Suprapubic skin (tissue), 4 donors: ENCODE measurements at regions not wholly inside any gene's neighbourhood (a gene's known extent, or its start where the extent isn't known, plus 50 kb on each side); places are given as distances from the start of the nearest gene placed in this dataset.

Source experiments
- DNase-seq, 2 donors: peaks; one replicate each; pipeline ENCODE4 v3.0.0-alpha.2; 2019; ENCODE audit warnings: low spot score in 2 of 2
- H3K27ac ChIP-seq: fragments of 200-600 bp; sonication (generic); one replicate; pipeline ENCODE4 v1.5.1; 2019
- H3K27me3 ChIP-seq: fragments of 200-600 bp; sonication (generic); one replicate; pipeline ENCODE4 v1.5.1; 2019
- H3K36me3 ChIP-seq: fragments of 200-600 bp; sonication (generic); one replicate; pipeline ENCODE4 v1.5.1; 2019
- H3K4me1 ChIP-seq: fragments of 200-600 bp; sonication (generic); one replicate; pipeline ENCODE4 v1.5.1; 2019
- H3K4me3 ChIP-seq: fragments of 200-600 bp; sonication (generic); one replicate; pipeline ENCODE4 v1.5.1; 2019; ENCODE audit warnings: mild to moderate bottlenecking
- H3K9me3 ChIP-seq: fragments of 200-600 bp; sonication (generic); one replicate; pipeline ENCODE4 v1.5.1; 2019
- EP300 ChIP-seq: sonication (generic); formaldehyde crosslinking; IDR thresholded peaks from one replicate; pipeline ENCODE4 v1.6.1; 2017; ENCODE audit warnings: antibody characterized with exemption
- POLR2A ChIP-seq, 2 donors: fragments of 450-650 bp; IDR thresholded peaks; one replicate each; pipeline ENCODE4 v1.6.1; 2017; ENCODE audit warnings: antibody characterized with exemption in 2 of 2, mild to moderate bottlenecking in 2 of 2, moderate library complexity in 2 of 2
- POLR2AphosphoS5 ChIP-seq, 3 donors: sonication (generic); formaldehyde crosslinking; IDR thresholded peaks; one replicate each; pipeline ENCODE4 v1.6.1; 2017; ENCODE audit warnings: antibody characterized with exemption in 3 of 3
- WGBS: methylation state at CpG from one replicate; pipeline ENCODE4 v1.1.5; 2018; 5-methylcytosine and 5-hydroxymethylcytosine counted together
- TF ChIP-seq, protein P1 (sequence below), 2 donors: fragments of 200-600 bp in 1 of 2; fragments of 450-650 bp in 1 of 2; sonication (generic) in 1 of 2; IDR thresholded peaks; one replicate each; pipeline ENCODE4 v1.5.1; 2016 to 2019; ENCODE audit warnings: antibody characterized with exemption in 2 of 2, mild to moderate bottlenecking in 1 of 2, moderate library complexity in 1 of 2

DNA sequence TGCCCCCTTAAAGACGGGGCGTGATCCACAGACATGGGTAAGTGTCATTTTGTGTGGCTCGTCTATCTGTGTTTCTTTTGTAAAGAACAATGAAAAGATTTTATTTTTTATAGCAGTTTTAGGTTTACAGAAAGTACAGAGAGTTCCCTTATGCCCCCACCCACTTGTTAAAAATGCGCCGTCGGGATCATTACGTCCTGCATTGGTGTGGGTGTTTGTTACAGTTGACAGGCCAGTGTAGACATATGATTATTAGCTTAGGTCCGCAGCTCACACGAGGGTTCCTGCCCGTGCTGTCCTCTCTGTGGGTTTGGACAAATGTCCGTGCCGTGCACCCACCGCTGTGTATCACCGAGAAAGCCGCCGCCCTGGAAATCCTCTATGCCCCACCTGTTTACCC is 50.5 kb downstream of the RGS12 start:
- TF ChIP-seq EP300 (no peak), POLR2AphosphoS5 (IDR thresholded peaks at IDR 0.05) (no peak), POLR2A (IDR thresholded peaks at IDR 0.05) (no peak)
- TF ChIP-seq, protein P1, sequence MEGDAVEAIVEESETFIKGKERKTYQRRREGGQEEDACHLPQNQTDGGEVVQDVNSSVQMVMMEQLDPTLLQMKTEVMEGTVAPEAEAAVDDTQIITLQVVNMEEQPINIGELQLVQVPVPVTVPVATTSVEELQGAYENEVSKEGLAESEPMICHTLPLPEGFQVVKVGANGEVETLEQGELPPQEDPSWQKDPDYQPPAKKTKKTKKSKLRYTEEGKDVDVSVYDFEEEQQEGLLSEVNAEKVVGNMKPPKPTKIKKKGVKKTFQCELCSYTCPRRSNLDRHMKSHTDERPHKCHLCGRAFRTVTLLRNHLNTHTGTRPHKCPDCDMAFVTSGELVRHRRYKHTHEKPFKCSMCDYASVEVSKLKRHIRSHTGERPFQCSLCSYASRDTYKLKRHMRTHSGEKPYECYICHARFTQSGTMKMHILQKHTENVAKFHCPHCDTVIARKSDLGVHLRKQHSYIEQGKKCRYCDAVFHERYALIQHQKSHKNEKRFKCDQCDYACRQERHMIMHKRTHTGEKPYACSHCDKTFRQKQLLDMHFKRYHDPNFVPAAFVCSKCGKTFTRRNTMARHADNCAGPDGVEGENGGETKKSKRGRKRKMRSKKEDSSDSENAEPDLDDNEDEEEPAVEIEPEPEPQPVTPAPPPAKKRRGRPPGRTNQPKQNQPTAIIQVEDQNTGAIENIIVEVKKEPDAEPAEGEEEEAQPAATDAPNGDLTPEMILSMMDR (IDR thresholded peaks at IDR 0.05) = no peak
- Histone ChIP-seq H3K4me1 (peaks cover 12% of the 10 kb centered on the region), H3K9me3 (no peaks in the 10 kb centered on the region), H3K4me3 (no peak overlapping the region), H3K27me3 (no peaks in the 10 kb centered on the region), H3K36me3 (peaks cover 4% of the 10 kb centered on the region), H3K27ac (no peak overlapping the region)
- DNase-seq = no peak
- 91% methylated on average over 16 of the region's 16 CpGs for WGBS

DNA sequence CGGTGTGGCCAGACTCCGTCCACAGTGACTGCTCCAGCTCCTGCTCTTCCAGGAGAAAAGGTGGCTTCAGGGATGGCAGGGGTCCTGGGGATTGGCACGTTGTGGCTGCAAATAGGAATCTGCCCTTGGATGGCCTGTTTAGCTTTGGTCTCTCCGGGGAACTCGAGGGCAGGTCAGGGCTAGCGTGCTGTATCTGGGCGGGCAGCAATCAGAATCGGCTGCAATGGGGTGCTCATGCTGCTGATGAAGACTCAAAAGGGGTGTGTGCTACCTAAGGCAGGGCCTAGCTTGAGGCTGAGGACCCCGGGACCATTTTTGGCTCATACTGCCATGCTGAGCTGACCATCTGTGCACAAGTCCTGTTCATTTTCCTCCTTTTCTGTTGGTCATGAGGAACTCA is 51.3 kb downstream of the RGS12 start:
- Histone ChIP-seq H3K36me3 (peaks cover 4% of the 10 kb centered on the region), H3K4me3 (no peak overlapping the region), H3K27me3 (no peaks in the 10 kb centered on the region), H3K4me1 (peaks cover 12% of the 10 kb centered on the region), H3K27ac (no peak overlapping the region), H3K9me3 (no peaks in the 10 kb centered on the region)
- TF ChIP-seq POLR2A (IDR thresholded peaks at IDR 0.05) = no peak
- no peak for TF ChIP-seq EP300
- TF ChIP-seq, protein P1 (IDR thresholded peaks at IDR 0.05) = no peak
- DNase-seq = peak in 1 of 2 donors; percentile 44
- 82% methylated on average over 8 of the region's 9 CpGs for WGBS

DNA sequence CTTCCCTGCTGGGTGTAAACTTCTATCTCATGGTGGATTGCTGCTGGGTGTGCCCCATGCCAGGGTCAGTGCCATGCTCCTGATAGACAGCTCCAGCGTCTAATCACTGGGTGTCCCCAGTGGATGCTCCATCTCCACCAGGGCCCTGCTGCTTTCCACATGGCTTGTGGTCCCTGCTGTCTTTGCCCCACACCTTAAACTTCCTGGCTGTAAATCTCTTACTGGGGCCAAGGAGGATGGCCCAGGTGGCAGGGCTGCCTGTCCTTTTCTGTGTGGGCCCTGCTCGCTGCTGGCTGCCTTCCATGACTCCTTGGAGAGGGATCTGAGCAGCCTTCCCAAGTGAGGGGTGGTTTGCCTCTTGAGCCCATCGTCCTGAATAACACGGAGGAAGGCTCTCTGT is 51.8 kb downstream of the RGS12 start:
- H3K9me3 ChIP-seq = no peaks in the 10 kb centered on the region
- no peak overlapping the region for H3K27ac ChIP-seq
- no peaks in the 10 kb centered on the region for H3K27me3 ChIP-seq
- H3K4me1 ChIP-seq = peaks cover 12% of the 10 kb centered on the region
- DNase-seq = peak in 1 of 2 donors; percentile 44
- WGBS = 90% methylated on average over 4 of the region's 4 CpGs
- no peak overlapping the region for H3K4me3 ChIP-seq
- TF ChIP-seq EP300 = no peak
- TF ChIP-seq POLR2AphosphoS5 (IDR thresholded peaks at IDR 0.05) = no peak
- no peak for TF ChIP-seq POLR2A (IDR thresholded peaks at IDR 0.05)
- TF ChIP-seq, protein P1 (IDR thresholded peaks at IDR 0.05) = no peak
- peaks cover 4% of the 10 kb centered on the region for H3K36me3 ChIP-seq

DNA sequence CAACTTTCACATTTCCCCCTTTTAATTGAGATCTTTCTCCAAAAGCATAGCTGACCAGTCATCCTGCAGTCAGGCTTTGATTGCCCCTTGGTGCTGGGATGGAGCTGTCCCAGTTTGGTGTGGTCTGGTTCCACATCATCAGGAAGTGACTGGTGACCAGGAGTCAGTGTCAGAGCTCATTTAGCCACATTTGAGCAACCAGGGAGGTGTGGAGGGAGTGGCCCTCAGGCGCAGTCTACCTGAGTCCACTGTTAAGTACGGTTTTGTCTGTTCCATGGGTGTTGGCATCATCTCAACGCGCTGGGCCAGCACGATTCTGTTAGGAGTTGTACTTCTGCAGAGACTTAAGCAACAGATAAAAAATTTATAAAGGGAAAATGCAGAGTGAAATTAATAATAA is 52.6 kb downstream of the RGS12 start:
- DNase-seq = no peak
- Histone ChIP-seq H3K27me3 (no peaks in the 10 kb centered on the region), H3K36me3 (peaks cover 4% of the 10 kb centered on the region), H3K4me1 (peaks cover 12% of the 10 kb centered on the region), H3K4me3 (no peak overlapping the region), H3K9me3 (no peaks in the 10 kb centered on the region), H3K27ac (no peak overlapping the region)
- 74% methylated on average over 5 of the region's 5 CpGs for WGBS
- TF ChIP-seq EP300 (no peak), POLR2A (IDR thresholded peaks at IDR 0.05) (no peak), POLR2AphosphoS5 (IDR thresholded peaks at IDR 0.05) (no peak)
- TF ChIP-seq, protein P1 (IDR thresholded peaks at IDR 0.05) = no peak

DNA sequence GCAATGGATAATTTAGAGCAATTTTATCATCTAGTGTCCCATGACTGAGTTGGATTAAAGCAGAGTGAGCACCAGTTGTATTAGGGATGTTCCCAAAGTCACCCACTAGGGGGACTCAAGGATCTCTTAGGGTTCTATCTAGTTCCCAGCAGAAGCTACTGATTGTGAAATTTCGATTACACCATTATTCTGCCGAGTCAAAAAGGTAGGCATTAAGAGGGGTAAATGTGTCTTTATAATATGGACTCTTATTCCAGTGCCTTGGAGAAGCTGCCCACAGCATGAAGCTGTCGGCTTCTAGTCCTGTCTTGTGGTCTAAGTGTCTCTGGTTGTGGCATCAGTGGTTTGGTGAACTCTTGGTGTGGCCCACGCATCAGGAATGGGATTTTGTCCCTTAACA is 53.3 kb downstream of the RGS12 start:
- DNase-seq = peak in 1 of 2 donors; percentile 61
- Histone ChIP-seq H3K4me1 (peaks cover 12% of the 10 kb centered on the region), H3K36me3 (peaks cover 4% of the 10 kb centered on the region), H3K9me3 (no peaks in the 10 kb centered on the region), H3K4me3 (no peak overlapping the region), H3K27me3 (no peaks in the 10 kb centered on the region), H3K27ac (no peak overlapping the region)
- WGBS = 42% methylated on average over 4 of the region's 4 CpGs
- TF ChIP-seq EP300 = no peak
- TF ChIP-seq, protein P1 (IDR thresholded peaks at IDR 0.05) = peak; percentile 83 to 96
